Endodermal cell (in vitro differentiated cells): ENCODE measurements at regions not wholly inside any gene's neighbourhood (a gene's known extent, or its start where the extent isn't known, plus 50 kb on each side); places are given as distances from the start of the nearest gene placed in this dataset.
"Not testable (repeated sequence)": the region's sequence is repeated elsewhere in the genome, so short reads cannot be mapped to it uniquely, and the experiment has no call there.

Experiments used
- DNase-seq: peaks from one replicate; pipeline ENCODE4 v3.0.0-alpha.2; 2017
- H3K27ac ChIP-seq: 2 replicates; pipeline ENCODE4 v1.5.1; 2013; ENCODE audit warnings: mild to moderate bottlenecking, low read depth, low read length, moderate library complexity
- H3K27me3 ChIP-seq: 2 replicates; pipeline ENCODE4 v1.6.1; 2013; ENCODE audit warnings: mild to moderate bottlenecking, low read length, moderate library complexity; ENCODE audit not compliant: insufficient read depth, control insufficient read depth, poor library complexity, severe bottlenecking
- H3K36me3 ChIP-seq: 2 replicates; pipeline ENCODE4 v1.7.0; 2013; ENCODE audit warnings: mild to moderate bottlenecking, low read length, moderate library complexity; ENCODE audit not compliant: control insufficient read depth, insufficient read depth
- H3K4me1 ChIP-seq: one replicate; pipeline ENCODE4 v1.7.0; 2013; ENCODE audit warnings: low read length; ENCODE audit not compliant: control insufficient read depth, insufficient read depth
- H3K4me3 ChIP-seq: 2 replicates; pipeline ENCODE4 v1.5.1; 2013; ENCODE audit warnings: mild to moderate bottlenecking, low read length, moderate library complexity
- H3K9ac ChIP-seq: 2 replicates; pipeline ENCODE4 v1.6.1; 2013; ENCODE audit warnings: mild to moderate bottlenecking, low read length, moderate library complexity; ENCODE audit not compliant: poor library complexity, severe bottlenecking; ENCODE audit errors: extremely low read depth
- H3K9me3 ChIP-seq: 2 replicates; pipeline ENCODE4 v1.6.1; 2013; ENCODE audit warnings: mild to moderate bottlenecking, low read length, moderate library complexity; ENCODE audit not compliant: control insufficient read depth
- H3K27ac Mint-ChIP-seq: 2 replicates; pipeline ENCODE4 v1.8.0; 2020; ENCODE audit warnings: mixed read lengths
- H3K27me3 Mint-ChIP-seq: 2 replicates; pipeline ENCODE4 v1.8.0; 2021; ENCODE audit warnings: mild to moderate bottlenecking, mixed read lengths; ENCODE audit not compliant: insufficient read depth
- H3K36me3 Mint-ChIP-seq: 2 replicates; pipeline ENCODE4 v1.8.0; 2020; ENCODE audit warnings: low read depth, mixed read lengths
- H3K4me1 Mint-ChIP-seq: 2 replicates; pipeline ENCODE4 v1.8.0; 2020; ENCODE audit warnings: mixed read lengths
- H3K4me3 Mint-ChIP-seq: 2 replicates; pipeline ENCODE4 v1.8.0; 2020; ENCODE audit warnings: mild to moderate bottlenecking, moderate library complexity, mixed read lengths
- H3K9me3 Mint-ChIP-seq: 2 replicates; pipeline ENCODE4 v1.8.0; 2020; ENCODE audit warnings: mild to moderate bottlenecking, mixed read lengths
- WGBS, 2 experiments: methylation state at CpG; one replicate each; pipeline versions ENCODE4 v1.1.5 to v1.1.7; 2013; ENCODE audit warnings: missing lambda C conversion rate in 2 of 2, mixed read lengths in 1 of 2; ENCODE audit not compliant: insufficient coverage in 1 of 2, insufficient read length in 1 of 2; 5-methylcytosine and 5-hydroxymethylcytosine counted together
- TF ChIP-seq, protein P1 (sequence below): fragments of 200-600 bp; sonication (generic); conservative IDR thresholded peaks from 2 replicates; pipeline ENCODE4 v1.5.0; 2021; ENCODE audit warnings: antibody characterized with exemption, mild to moderate bottlenecking

DNA sequence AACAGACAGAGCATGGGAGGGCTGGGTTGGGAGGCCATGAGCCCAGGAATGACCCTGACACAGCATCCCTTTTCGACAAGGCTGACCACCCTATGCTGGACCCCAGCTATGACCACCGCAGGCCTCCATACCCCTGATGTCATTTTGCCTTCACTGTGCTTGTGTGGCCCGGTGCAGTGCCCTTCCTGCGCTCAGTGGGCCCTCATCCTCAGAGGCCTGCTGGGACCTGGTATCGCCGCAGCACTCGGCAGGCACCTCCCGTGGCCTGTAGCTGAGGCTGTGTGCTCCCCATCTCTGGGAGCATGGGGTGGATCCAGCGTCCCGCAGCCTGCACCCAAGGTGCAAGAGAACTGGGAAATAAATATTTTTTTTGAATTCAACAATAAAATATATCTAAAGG is 73.1 kb upstream of the MEF2A start:
- H3K4me3 Mint-ChIP-seq: no peak overlapping the region
- 80 to 91% methylated on average over 2 to 10 of the region's 10 CpGs for WGBS, 2 experiments
- no peaks in the 10 kb centered on the region for H3K36me3 ChIP-seq
- H3K9me3 Mint-ChIP-seq: peaks cover 5% of the 10 kb centered on the region
- no peaks in the 10 kb centered on the region for H3K4me1 ChIP-seq
- no peaks in the 10 kb centered on the region for H3K36me3 Mint-ChIP-seq
- no peaks in the 10 kb centered on the region for H3K4me1 Mint-ChIP-seq
- H3K9ac ChIP-seq: no peak overlapping the region
- TF ChIP-seq, protein P1, sequence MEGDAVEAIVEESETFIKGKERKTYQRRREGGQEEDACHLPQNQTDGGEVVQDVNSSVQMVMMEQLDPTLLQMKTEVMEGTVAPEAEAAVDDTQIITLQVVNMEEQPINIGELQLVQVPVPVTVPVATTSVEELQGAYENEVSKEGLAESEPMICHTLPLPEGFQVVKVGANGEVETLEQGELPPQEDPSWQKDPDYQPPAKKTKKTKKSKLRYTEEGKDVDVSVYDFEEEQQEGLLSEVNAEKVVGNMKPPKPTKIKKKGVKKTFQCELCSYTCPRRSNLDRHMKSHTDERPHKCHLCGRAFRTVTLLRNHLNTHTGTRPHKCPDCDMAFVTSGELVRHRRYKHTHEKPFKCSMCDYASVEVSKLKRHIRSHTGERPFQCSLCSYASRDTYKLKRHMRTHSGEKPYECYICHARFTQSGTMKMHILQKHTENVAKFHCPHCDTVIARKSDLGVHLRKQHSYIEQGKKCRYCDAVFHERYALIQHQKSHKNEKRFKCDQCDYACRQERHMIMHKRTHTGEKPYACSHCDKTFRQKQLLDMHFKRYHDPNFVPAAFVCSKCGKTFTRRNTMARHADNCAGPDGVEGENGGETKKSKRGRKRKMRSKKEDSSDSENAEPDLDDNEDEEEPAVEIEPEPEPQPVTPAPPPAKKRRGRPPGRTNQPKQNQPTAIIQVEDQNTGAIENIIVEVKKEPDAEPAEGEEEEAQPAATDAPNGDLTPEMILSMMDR: no peak
- DNase-seq: no peak
- H3K27ac ChIP-seq: no peak overlapping the region
- no peaks in the 10 kb centered on the region for H3K9me3 ChIP-seq
- no peaks in the 10 kb centered on the region for H3K27me3 ChIP-seq
- no peak overlapping the region for H3K4me3 ChIP-seq
- H3K27ac Mint-ChIP-seq: no peak overlapping the region
- H3K27me3 Mint-ChIP-seq: peaks cover 5% of the 10 kb centered on the region

DNA sequence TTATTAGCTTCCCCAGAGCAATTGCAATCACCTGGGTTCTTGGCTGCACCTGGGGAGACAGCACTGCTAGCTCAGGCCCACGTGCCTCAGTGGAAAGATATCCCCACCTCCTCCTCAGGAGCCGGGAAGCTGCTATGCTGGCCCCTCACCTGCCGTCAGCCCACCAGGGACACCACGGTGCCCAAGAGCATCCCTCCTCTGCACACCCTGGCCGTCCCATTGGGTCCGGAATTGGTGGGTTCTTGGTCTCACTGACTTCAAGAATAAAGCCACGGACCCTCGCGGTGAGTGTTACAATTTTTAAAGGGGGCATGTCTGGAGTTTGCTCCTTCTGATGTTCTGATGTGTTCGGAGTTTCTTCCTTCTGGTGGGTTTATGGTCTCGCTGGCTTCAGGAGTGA is 72.3 kb upstream of the MEF2A start:
- Mint-ChIP-seq H3K9me3 (peaks cover 5% of the 10 kb centered on the region), H3K36me3 (no peaks in the 10 kb centered on the region), H3K27ac (no peak overlapping the region), H3K4me3 (no peak overlapping the region), H3K27me3 (peaks cover 5% of the 10 kb centered on the region), H3K4me1 (no peaks in the 10 kb centered on the region)
- TF ChIP-seq, protein P1: no peak
- Histone ChIP-seq H3K9me3 (no peaks in the 10 kb centered on the region), H3K27me3 (no peaks in the 10 kb centered on the region), H3K36me3 (no peaks in the 10 kb centered on the region), H3K4me1 (no peaks in the 10 kb centered on the region), H3K4me3 (no peak overlapping the region), H3K9ac (no peak overlapping the region), H3K27ac (no peak overlapping the region)
- 86 to 95% methylated on average over 1 to 11 of the region's 11 CpGs for WGBS, 2 experiments
- no peak for DNase-seq

DNA sequence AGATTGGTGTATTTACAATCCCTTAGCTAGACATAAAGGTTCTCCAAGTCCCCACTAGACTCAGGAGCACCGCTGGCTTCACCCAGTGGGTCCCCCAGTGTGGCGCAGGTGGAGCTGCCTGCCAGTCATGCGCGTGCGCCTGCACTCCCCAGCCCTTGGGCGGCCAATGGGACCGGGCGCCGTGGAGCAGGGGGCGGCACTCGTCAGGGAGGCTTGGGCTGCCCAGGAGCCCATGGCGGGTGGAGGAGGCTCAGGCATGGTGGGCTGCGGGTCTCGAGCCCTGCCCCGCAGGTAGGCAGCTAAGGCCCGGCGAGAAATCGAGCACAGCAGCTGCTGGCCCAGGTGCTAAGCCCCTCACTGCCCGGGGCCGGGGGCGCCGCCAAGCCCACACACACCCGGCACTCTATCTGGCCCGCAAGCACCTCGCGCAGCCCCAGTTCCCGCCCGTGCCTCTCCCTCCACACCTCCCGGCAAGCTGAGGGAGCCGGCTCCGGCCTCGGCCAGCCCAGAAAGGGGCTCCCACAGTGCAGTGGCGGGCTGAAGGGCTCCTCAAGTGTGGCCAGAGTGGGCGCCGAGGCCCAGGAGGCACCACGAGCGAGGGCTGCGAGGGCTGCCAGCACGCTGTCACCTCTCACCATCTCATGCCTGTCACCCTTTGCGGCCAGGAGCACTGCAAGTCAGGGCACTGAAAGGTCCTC is 71.1 kb upstream of the MEF2A start:
- WGBS, 2 experiments: 95 to 97% methylated on average over 14 to 40 of the region's 40 CpGs

More for the DNA sequence above, 71.1 kb upstream of the MEF2A start:
- not testable (repeated sequence) for H3K36me3 Mint-ChIP-seq, H3K4me3 ChIP-seq, H3K36me3 ChIP-seq, H3K27ac ChIP-seq, H3K9me3 ChIP-seq, H3K27me3 Mint-ChIP-seq, DNase-seq, H3K27ac Mint-ChIP-seq, H3K4me1 ChIP-seq, H3K9me3 Mint-ChIP-seq, H3K4me1 Mint-ChIP-seq, H3K9ac ChIP-seq, H3K27me3 ChIP-seq, H3K4me3 Mint-ChIP-seq
